ENCODE measurements at regions not wholly inside any gene's neighbourhood (a gene's known extent, or its start where the extent isn't known, plus 50 kb on each side); places are given as distances from the start of the nearest gene placed in this dataset.

- H3K27ac ChIP-seq, result no peak overlapping the region
Observed at GRCh38 chr12:67424784-67425183, 155.6 kb downstream of the CAND1 start.

GRCh38 chr12:67425394-67425793, 156.2 kb downstream of the CAND1 start:
- no peak for TF ChIP-seq CTCF (IDR thresholded peaks at IDR 0.05)
- DNase-seq, result no peak
- Histone ChIP-seq H3K36me3 (no peaks in the 10 kb centered on the region), H3K27ac (no peak overlapping the region), H3K27me3 (no peaks in the 10 kb centered on the region), H3K4me1 (peaks cover 0 to 7% (median 2%) of the 10 kb centered on the region in 4 donors), H3K4me3 (no peak overlapping the region), H3K9me3 (no peaks in the 10 kb centered on the region)
- intact Hi-C loops (cut with DNase I; ENCODE audit: low total_unique reads), result no loop called here

More at GRCh38 chr12:67424784-67425183, 155.6 kb downstream of the CAND1 start:
- Histone ChIP-seq H3K9me3 (no peaks in the 10 kb centered on the region), H3K4me3 (no peak overlapping the region), H3K36me3 (no peaks in the 10 kb centered on the region), H3K4me1 (peaks cover 0 to under 1% (median 0%) of the 10 kb centered on the region in 4 donors), H3K27me3 (no peaks in the 10 kb centered on the region)
- intact Hi-C loops (cut with DNase I; ENCODE audit: low total_unique reads), result no loop called here
- no peak for TF ChIP-seq CTCF (IDR thresholded peaks at IDR 0.05)
- no peak for DNase-seq

- Histone ChIP-seq H3K27me3 (no peaks in the 10 kb centered on the region), H3K4me1 (peaks cover 0 to 13% (median 7%) of the 10 kb centered on the region in 4 donors), H3K36me3 (no peaks in the 10 kb centered on the region), H3K9me3 (no peaks in the 10 kb centered on the region), H3K4me3 (no peak overlapping the region), H3K27ac (no peak overlapping the region)
- intact Hi-C loops (cut with DNase I; ENCODE audit: low total_unique reads), result no loop called here
- DNase-seq, result no peak
- no peak for TF ChIP-seq CTCF (IDR thresholded peaks at IDR 0.05)
Observed at GRCh38 chr12:67426067-67426466, 156.9 kb downstream of the CAND1 start.

- H3K27me3 ChIP-seq, result no peaks in the 10 kb centered on the region
- H3K36me3 ChIP-seq, result no peaks in the 10 kb centered on the region
- H3K9me3 ChIP-seq, result no peaks in the 10 kb centered on the region
- intact Hi-C loops (cut with DNase I; ENCODE audit: low total_unique reads), result no loop called here
- no peak for DNase-seq
- no peak overlapping the region for H3K27ac ChIP-seq
- H3K4me3 ChIP-seq, result no peak overlapping the region
- no peak for TF ChIP-seq CTCF (IDR thresholded peaks at IDR 0.05)
- peaks cover 0 to 18% (median 10%) of the 10 kb centered on the region in 4 donors for H3K4me1 ChIP-seq
Observed at GRCh38 chr12:67427336-67427735, 158.2 kb downstream of the CAND1 start.

GRCh38 chr12:67428431-67428830, 159.3 kb downstream of the CAND1 start:
- no peak for TF ChIP-seq CTCF (IDR thresholded peaks at IDR 0.05)
- Histone ChIP-seq H3K4me1 (peaks cover 0 to 21% (median 10%) of the 10 kb centered on the region in 4 donors), H3K27me3 (no peaks in the 10 kb centered on the region), H3K9me3 (no peaks in the 10 kb centered on the region), H3K27ac (no peak overlapping the region), H3K4me3 (no peak overlapping the region), H3K36me3 (no peaks in the 10 kb centered on the region)
- intact Hi-C loops (cut with DNase I; ENCODE audit: low total_unique reads), result no loop called here
- no peak for DNase-seq

All from tibial artery (tissue), 4 donors.